Activated CD4-positive, alpha-beta T cell treated with anti-CD3 and anti-CD28 coated beads for 1 hour (primary cell): ENCODE measurements at regions not wholly inside any gene's neighbourhood (a gene's known extent, or its start where the extent isn't known, plus 50 kb on each side); places are given as distances from the start of the nearest gene placed in this dataset.

Source experiments
- DNase-seq: peaks from one replicate; pipeline ENCODE4 v3.0.0-alpha.2; 2020

DNA sequence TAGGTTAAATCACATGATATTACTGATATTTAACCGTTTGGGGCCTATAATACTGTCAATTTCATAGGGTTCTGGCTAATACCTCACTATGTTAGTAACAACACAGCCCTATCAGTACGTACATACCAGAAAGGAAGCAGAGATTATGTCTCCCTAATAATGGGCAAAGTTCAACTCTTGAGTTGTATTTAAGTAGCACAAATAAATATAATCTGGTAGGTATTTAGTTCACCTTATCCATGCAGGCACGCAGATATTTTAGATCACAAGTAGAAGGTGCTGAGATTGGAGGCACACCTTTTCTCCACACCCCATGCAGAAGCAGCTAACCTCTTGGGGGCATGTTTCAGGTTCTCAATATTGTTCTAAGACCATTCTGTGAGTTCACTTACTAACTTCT lies 118.9 kb downstream of the IRS1 start:
- DNase-seq, result no peak

DNA sequence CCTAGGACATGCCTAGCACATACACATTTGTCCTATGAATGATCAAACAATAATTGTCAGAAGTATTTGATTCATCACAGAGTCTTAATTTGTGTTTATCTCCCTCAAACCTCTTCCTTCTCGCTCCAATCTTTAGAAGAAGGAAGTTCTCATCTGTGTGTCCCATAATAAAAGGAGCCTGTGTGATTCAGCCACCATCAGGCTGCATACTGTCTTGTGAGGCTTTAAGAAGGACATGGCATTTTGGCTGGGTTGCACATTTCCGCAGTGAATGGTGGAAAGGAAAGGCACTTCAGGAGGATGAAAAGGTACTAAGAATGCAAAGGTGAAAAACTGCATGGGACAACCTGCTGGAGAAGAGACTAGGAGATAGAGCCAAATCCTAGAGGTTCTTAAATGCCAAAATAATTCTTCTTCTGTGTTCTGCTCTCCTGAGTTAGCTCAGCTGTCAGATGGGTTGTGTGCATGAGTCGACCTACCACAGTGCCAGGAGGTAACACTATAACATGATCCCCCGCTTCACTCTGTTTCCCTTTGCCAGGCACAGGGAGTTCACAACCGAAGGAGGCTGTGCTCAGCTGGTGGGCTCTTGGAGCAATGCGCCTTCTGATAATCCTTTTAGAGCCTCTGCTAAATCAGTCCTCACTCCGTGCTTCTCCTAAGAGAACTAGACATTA lies 120.1 kb downstream of the IRS1 start:
- DNase-seq, result no peak

GRCh38 chr2:226678422-226678821 lies 121.2 kb downstream of the IRS1 start:
- no peak for DNase-seq

DNA sequence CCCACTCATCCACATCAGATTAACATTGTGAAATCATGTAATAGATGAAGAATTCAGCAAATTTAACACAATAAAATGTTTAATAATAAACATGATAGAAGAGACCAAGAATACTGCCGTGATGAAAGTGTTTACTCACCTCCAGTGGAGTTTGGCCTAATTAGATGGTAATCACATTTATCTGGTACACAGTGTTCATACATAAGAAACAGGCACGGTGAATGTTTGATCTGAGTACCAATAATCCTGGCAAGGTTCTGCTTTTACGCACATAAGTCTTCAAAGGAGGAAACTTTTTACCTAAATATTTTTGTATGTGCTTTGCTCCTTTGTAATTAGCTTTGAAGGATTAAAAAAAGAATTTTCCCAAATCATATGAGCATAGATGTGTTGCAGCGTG lies 122.5 kb downstream of the IRS1 start:
- no peak for DNase-seq

DNA sequence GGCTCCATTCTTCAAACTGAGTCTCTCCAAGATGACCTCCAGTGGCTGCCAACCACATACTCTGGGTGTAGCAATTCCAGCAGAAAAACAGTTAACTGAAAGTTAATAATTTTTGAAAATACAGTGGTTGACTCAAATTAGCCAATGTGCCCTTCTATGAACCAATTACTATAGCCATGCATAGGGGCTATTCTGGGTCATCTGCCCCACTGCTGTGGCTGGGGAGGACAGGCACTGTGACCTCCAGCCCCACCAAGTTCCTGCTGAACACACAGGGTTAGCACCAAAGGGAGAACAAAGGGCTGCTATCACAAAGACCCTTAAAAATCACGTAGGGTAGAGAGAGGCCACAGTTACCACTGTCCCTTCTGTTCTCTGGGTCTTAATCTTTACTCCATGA lies 123.0 kb downstream of the IRS1 start:
- no peak for DNase-seq

- no peak for DNase-seq
Observed at GRCh38 chr2:226674123-226674522, 125.5 kb downstream of the IRS1 start.

GRCh38 chr2:226673314-226673723 lies 126.3 kb downstream of the IRS1 start:
- DNase-seq, result no peak

GRCh38 chr2:226671141-226671676 lies 128.4 kb downstream of the IRS1 start:
- no peak for DNase-seq

- DNase-seq, result no peak
Observed at GRCh38 chr2:226669905-226670304, 129.7 kb downstream of the IRS1 start.

DNA sequence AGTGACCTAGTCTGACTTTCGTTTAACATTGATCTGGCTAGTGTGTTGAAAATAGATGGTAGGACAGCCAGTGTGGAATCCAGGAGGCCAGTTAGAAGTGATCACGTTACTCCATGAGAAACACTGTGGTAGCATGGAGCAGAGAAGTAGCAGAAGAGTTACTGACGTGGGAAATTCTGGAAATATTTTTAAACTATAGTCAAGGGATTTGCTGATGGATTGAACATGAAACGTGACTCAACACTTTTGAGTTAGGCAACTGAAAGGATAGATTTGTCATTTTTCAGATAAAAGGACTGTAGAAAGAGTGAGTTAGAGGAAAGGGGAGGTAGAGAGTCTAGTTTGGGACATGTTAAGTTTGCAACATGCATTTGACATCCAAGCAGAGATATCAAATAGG lies 130.4 kb downstream of the IRS1 start:
- no peak for DNase-seq

DNA sequence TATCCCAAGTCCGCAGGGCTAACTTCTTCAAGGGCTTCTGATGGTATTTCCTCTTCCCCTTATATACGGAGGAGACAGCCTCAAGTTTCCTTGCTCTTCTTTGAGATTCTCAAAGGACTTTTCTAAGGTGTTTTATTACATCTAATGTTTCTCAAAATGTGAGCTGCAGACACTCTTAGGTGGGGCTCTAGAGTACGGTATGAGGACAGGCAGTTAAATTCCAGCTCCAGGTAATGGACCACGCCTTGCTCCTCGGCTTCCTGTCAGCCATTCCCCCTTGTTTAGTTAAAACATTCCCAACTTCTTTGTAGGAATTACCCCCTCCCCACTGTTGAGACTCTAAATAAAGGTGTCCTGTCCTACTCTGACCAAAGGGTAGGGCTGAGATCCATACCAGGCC lies 131.9 kb downstream of the IRS1 start:
- DNase-seq, result no peak

DNA sequence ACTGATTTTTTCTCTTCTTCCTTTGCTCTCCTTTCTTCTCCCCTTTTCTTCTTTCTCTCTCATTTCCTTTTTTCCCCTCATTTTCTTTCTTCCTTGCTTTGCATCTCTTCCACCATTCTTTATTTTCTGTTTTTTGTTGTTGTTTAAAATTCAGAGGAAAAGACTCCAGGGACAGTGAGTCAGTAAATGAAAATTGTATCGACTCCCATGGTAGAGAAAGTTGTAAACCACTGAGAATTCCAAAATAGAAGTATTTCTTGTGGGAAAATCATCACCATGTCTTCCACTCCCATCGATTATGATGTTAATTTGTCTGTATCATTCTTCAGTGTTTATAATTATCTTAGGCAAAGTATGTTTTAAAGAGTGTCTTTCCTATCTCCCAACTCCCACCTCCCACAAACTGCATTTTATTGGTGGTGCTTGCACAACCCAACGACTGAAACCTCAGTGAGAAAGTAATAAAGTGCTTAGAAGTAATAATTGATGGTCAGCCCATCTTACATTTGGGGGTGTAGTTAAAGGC lies 134.3 kb downstream of the IRS1 start:
- DNase-seq, result no peak

DNA sequence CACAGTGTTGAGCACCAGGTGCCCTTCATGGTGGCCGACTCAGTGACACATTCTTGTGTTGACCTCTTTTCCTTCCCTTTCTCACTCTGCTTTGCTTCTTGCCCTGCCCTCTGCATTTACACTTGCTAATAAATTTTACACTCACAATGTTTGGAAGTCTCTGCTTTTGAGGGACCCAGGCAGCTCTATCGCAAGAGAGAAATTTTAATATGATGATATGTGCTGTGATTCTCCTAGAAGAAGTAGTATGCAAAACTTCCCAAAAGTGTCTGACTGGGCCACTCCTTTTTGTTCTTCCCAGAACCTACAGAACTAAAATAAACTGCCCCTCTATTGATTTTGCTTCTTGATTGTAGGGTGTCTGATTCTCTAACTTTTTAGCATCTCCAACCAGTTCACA lies 135.0 kb downstream of the IRS1 start:
- DNase-seq, result no peak

- no peak for DNase-seq
Observed at GRCh38 chr2:226664140-226664539, 135.5 kb downstream of the IRS1 start.

GRCh38 chr2:226661789-226662545 lies 137.7 kb downstream of the IRS1 start:
- DNase-seq, result no peak

GRCh38 chr2:226660526-226660925 lies 139.1 kb downstream of the IRS1 start:
- DNase-seq, result no peak

DNA sequence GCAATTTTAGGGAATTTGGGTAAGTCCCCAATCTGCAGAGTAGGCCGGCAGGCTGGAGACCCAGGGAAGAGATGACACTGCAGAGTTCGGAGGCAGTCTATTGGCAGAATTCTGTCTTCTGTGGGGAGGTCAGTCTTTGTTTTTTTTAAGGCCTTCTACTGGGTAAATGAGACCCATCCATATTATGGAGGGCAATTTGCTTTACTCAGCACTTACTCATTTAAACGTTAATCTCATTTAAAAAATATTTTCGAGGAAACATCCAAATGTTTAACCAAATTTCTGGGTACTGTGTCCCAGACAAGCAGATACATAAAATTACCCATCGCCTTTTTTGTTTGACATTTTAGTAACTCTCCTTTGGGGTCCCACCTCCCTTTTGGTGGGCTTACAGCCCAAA lies 139.5 kb downstream of the IRS1 start:
- DNase-seq, result no peak

- no peak for DNase-seq
Observed at GRCh38 chr2:226659410-226659809, 140.2 kb downstream of the IRS1 start.

- no peak for DNase-seq
Observed at GRCh38 chr2:226658555-226658954, 141.1 kb downstream of the IRS1 start.

- DNase-seq, result no peak
Observed at GRCh38 chr2:226657340-226658053, 142.1 kb downstream of the IRS1 start.

DNA sequence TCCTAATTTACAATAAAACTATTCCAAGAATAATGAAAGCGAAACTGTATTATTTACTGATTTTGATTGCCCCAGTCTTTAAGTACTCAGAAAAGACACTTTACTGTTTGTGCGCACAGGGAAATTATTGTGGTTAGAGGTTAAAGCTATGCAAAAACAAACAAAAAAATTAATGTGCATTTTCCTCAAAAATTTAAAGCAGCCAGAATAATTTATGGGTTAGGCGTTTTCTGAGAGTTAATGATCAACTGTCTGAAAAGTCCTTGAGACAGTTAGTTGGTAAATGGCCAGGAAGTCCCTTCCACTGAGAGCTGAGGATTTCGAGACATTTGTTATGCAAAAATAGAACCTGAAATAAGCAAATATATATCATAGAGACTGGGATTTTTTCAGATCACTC lies 143.3 kb downstream of the IRS1 start:
- no peak for DNase-seq

DNA sequence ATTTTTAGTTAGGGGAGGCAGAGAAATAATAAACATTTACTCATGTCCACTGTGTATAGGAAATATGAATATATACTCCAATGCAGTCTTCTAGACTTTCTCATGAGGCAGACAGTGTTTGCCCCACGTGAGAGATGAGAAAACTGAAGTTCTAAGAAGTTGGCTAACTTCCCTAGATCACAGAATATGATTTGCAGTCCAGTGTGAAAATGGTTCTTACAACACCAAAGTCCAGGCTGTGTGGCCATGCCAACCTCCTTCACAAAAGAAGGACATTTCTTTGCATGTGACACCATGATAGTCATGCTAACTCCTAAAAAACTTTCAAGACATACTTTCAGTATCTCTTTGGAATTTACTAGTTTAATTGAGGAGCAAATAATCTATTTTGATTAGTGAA lies 143.7 kb downstream of the IRS1 start:
- DNase-seq, result no peak

- no peak for DNase-seq
Observed at GRCh38 chr2:226652983-226653765, 146.4 kb downstream of the IRS1 start.
